Fibroblast of peridontal ligament (primary cell): ENCODE measurements at regions not wholly inside any gene's neighbourhood (a gene's known extent, or its start where the extent isn't known, plus 50 kb on each side); places are given as distances from the start of the nearest gene placed in this dataset.

Experiments
- DNase-seq: peaks from one replicate; pipeline ENCODE4 v3.0.0-alpha.2; 2010; ENCODE audit errors: extremely low read depth

DNA sequence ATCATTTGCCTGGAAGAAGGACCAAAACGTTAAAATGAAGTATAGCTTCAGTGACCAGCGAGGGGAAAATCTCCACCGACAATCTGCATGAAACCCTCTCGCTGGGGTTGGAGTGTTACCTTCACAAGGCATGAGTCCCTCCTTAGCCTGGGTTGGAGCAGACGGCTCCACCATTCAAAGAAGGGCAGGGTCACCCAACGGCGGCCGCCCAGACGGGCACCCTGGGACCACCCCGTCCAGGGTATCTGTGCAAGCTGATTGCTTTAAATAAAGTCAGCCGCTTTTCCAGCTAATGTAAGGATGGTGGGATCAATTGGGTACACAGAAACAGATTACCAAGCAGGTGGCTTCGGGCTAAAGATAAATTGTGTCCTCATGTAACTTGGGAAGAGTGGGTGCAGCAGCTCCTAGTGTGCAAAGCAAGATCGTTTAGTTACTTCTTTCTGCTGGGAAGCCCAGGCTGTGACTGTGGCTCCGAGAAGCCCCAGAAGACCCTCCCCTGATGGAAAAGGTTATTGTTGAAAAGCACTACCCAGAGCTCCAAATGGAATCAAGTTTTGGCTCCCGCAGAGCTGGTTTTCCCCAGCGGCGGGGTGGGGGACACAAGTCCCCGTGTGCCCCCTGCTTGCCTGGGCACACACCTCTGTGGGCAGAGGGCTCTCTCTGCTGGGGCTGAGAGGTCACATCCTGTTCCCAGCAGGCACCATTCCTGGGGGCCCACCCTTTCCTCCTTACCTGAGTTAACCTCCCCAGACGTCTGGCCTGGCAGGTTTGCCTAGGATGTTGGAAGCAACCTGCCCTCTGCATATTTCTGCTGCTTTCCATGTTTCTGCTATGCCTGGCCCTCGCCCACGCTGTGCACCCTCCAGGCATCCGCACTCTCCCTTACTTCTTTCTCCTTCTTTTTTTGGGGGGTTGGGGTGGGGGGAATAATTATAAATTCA is 318.6 kb upstream of the DIO3 start:
- DNase-seq = no peak

DNA sequence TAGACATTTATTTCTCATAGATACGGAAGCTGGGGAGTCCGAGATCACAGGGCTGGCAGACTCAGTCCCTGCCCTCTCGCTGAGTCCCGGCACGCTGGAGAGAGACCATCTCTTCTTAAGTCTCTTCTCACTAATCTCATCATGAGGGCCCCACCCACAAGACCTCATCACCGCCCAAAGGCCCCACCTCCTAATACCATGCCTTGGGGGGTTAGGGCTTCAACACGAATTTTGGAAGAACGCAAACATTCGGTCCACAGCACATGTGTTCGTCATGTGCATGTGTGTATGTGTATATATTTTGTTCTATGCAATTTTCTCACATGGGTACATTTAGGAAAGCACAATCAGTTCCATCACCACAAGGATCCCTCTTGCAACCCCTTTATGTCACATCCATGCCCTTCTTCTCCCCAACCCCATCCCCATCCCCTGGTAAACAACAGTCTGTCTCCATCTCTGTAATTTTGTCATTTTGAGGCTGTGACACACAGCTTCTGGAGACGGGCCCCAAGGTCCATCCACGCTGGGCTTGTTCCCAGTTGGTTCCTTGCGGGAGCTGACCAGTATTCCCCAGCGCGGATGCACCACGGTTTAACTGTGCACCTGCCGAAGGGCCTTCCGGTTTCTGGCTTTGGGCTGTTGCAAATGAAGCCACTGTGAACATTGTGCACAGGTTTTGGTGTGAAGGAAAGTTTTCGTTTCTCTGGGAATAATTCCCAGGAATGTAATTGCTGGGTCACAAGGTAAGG is 317.5 kb upstream of the DIO3 start:
- no peak for DNase-seq

DNA sequence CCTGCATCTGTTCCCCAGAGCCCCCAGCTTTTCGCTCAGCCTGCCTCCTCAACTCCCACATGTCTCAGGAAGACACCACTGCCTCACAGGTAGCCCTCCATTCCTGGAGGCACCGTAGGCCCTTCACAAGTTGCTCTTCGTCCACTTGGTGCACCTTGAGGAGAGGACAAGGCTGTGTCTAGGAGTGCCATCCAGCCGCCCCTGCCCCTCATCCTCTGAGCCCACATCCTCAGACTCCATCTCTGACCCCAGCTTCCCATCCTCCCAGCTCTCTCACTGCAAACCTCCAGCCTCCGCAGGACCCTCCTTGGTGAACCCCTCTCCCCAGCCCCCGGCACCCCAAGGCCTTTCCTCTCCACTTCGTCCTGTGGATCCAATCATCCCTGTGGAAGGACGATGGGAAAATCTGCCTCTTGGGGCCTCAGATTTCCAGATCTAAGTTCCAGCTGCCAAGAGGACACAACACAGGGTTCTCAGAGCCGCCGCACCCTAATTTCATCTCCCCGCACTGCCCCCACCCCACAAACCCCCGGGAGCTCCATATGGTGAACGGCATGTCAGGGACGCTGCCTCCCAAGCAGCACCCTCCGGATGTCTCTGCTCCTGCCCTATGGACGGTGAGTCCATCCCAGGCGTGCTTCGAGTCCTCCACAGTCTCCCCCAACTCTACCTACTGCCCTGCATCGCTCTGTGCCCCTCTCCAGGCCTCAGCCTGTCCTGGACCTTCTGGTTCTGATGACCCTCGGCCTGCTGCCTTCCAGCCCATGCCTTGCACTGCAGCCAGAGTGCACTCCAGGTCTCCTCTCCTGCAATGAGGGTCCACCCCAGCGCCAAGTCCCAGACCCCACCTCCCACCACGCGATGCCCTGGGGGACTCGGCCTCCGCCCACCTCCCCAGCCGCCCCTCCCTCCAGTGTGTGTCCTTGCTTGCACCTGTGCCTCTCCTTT is 314.1 kb upstream of the DIO3 start:
- no peak for DNase-seq

DNA sequence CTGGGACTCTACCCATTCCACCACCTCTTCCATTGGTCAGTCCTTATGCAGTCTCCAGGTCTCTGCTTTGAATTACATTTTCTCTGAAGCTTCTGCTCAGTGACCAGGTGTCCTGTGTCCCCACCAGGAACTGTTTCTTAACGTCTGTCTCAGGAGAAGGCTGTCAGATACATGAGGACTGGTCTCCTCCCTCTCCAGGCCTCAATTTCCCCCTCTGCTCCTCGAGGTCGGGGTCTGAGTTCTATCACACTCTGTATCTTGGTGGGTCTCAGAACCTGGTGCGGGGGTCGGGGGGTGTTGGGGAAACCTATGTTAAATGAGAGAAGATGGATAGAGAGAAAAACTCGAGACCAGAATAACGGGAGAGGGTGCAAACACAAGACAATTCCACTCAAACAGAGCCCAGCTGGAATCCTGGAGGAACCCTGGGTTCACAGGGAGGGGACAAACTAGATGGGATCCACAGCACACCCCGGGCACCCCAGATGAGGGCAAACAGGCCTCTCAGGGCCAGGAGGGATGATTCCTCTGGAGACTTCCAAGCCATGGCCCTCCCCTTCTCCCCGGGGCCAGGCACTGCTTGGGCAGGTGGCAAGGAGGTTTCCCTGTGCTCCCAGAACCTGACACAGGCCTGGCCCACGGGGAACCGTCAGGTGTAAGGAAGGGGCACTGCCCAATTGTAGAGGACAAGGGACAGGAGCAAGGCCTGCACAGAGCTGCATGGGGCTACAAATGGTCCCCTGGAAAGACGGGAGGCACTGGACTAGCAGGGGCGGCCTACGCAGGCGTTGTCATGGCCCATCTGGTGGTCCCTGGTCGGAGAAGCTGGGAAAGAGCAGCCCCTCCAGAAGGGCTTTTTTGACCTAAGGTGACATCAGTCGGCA is 313.2 kb upstream of the DIO3 start:
- DNase-seq = no peak

DNA sequence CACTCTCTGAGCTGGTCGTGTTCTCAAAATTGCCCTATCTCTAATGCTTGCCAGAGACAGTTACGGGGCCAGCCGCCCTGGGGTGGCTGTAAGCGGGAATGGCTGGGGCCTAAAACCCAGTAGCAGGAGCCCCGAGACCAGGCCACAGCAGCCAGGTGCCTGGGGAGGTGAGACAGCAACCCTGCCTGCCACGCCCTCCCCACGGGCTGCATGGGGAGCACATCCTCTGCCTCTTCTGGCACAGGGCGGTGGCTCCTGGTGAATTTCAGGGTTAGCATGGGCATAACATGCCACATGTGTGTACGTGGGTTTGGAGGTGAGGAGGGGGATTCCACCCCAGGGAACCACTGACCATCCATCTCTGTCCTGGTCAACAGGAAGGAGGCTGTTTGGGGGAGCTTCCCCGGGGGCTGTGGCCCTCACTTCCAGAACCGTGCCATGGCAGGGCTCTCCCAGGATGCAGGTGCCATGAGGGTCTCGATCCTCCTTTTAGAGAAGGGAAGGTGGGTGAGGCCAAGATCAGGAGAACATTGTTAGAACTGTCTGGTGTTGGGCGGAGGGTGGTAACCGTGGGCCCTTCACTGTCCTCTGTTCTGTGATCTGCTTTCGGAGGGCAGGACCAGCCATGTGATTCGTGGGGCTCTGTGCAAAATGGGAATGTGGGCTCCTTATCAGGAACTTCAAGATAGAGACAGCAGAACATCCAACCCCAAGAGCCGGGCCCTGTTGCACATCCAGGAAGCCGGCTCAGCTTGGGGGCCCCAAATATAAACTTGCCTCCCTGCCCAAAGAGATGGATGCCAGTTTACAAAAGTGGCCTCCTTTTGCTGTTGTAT is 312.2 kb upstream of the DIO3 start:
- no peak for DNase-seq

DNA sequence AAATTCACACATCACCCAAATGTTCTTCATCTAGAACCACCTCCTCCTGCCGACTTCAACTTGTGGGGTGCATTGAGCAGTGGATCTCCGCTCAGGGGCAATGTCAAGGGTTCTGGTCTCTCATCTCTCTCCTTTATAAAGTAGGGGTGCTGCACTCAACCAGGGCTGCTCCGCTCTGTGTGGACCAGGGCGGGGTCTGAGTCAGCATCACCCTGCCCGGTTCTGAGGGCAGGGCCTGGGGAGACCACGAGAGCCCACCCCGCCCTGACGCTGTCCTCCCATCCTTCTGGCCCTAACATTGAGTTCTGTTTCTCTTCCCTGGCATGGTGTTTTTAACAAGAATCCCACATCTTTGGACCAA is 311.6 kb upstream of the DIO3 start:
- DNase-seq = no peak

DNA sequence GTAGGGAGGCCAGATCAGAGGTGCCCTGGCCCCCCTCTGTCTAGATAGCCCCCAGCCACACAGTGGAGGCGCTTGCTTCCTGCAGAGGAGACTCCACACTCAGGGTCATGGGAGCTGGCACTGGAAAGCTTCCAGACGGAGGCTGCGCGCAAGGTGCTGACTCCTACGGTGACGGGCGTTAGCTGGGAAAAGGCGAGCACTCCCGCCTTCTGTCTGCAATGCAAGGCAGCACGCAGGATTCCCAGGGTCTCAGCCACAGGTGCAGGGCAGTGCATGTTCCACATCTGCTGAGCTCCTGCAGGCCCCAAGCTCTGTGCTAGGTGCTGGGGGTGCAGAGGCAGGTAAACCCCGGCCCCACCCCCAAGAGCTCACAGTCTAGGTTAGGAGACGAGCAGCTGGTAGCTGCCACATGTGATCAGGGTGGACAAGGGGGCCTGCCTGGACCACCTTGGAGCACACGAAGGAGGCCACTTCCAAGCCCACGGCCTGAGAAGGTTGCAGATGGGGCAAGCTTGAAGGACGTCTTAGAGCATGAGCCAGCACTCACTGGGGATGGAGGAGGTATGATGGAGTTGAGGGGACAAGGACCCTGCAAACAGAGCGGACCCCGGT is 310.9 kb upstream of the DIO3 start:
- no peak for DNase-seq

DNA sequence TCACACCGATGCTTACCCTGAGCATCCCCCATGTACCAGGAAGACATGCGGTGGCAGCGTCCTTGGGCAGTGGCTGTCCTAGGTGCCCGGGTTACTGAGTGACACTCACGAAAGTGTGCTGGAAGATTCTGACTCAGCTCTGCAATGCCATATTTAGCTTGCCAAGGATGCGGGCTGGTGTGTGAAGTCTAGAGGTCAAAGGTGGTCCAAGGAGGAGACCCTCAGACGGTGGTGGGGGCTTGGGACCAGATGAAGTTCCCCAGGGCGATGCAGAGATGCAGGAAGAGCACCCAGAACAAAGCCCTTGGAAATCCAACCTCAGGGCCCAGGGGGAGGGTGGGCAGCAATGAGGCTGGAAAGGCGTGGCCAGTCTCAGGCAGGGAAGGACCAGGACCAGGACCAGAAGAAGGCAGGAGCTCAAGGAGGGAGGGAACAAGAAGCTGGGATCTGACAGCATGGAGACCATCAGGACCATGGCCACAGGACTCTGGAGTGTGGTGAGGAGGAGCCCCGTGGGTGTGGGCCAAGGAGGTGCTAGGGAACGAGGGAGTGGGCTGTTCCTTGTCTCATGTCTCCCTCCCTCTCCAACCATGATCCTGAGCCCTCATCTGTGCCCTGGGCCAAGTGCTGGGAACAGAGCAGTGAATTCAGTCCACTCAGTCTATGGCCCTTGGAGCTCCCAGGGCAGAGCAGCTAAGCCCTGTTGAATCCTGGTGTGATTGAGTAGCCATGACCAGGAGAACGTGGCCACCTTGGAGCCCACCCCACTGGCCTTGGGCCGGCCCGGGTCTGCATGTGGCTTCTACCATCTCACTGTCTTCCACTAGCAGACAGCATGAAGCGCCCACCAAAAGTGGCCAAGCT is 310.1 kb upstream of the DIO3 start:
- no peak for DNase-seq

DNA sequence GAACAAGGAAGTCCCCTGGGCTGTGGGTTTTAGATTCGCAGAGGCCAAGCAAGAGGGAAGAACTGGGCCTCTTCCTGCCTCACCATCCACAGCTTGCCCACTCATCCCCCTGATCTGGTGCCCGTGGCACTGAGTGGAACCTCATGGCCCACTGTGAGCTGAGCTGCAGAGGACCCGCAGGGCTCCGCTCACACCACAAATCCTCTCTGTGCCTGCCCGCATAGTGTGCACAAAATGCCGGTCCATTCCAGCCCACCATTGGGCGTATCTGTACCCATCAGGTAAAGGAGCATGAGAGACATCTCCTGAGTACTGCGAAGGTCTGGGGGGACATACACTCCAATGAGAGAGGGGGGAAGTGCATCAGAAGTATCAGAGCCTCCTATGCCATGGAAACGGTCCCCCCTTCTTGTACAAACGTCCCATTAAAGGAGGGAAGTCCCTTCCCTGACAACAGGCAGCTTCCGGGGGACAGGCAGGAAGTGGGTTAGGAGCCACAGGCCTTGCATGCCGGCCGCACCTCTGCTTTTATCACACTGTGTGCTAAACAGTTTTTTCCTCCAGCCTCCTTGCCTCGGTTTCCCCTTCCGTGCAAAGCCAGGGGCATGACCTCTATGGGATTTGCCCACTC is 309.4 kb upstream of the DIO3 start:
- no peak for DNase-seq

DNA sequence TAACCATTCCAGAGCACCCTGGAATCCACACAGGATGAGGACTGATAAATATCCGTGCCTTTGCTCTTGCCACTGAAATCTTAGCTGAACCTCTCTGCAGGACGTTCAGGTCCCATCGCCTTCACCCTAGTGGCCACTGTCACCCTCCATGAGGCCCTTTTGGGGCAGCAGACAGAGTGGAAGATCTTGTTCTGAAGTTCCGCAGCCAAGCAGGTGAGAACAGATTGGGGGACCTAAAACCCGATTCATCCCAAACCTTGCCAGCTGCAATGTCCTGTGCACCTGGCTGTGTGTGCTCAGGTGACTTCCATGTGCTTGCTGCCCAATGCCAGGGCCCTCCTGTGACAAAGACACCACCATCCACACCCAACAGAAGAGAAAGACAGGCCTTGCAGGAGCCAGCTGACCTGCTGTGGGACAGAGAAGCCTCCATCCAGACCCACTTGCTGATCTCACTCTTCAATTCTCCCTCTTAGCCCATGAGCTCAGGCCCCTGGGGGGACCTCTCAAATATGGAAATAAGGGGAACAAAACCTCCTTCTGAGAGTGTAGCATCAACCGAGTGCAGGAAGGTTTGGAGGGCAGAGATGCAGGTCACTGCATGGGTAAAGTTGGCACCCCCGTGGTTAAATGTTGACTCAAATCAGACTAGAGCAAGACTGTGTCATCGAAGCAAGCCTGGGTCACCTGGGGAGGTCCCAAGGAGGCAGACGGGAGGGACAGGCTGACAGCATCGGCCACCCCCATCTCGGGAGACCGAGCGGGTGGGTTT is 308.7 kb upstream of the DIO3 start:
- DNase-seq = no peak

DNA sequence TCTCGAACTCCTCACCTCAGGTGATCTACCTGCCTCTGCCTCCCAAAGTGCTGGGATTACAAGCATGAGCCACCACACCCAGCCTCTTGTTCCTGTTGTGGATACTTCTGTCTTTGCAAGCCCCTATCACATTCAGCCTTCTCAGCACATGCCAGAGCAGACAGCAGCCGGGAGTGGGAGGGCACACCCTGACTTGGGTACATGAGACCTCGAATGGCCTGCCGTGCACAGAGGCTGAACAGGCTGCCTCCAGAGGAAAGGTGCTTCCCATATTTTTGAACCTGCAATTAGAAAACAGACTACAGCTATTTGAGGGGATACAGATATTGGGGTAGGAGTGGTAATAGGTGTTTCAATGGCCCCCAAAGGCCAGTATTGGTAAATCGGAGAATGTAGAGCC is 307.3 kb upstream of the DIO3 start:
- no peak for DNase-seq

DNA sequence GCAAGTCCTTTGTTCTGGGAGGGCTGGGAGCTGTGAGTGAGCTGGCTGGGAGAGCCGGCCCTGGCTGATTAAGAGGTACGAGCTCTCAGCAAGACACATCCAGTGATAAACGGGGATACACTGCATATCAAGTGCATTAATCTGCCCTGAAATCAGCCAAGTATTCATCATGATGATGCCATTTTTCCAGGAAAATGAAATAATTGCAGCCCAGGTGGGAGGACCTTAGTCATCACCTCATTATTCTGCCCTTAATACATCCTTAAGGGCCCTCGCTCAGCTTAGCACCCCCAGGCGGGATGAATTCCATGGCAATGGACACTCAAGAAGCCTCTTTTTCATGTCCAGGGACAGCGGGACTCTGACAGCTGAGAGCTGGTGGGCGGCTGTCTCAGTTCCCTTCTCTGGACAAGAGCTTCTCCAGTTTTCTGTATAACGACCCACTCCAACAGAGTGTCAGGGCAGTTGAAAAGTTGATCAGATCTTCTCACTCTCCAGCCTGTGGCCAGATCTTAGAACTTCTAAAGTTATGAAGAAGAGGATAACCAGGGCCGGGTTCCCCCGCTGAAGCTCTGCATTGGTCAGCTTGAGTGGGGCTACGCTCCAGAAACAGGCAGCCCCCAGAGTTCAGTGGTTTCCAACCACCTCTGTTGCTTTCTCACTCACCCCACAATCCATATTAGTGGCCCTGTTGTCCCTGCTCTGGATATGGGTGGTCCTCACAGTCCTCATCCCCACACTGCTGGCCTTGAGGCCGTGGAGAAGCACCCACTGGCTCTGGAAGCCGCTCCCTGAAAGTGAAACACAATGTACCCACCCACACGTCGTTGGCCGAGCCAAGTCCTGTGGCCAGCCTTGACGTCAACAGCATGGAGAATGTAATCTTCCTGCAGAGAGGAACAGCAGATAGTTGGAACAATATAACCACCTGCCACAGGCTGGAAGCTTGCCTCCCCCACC is 306.2 kb upstream of the DIO3 start:
- no peak for DNase-seq

DNA sequence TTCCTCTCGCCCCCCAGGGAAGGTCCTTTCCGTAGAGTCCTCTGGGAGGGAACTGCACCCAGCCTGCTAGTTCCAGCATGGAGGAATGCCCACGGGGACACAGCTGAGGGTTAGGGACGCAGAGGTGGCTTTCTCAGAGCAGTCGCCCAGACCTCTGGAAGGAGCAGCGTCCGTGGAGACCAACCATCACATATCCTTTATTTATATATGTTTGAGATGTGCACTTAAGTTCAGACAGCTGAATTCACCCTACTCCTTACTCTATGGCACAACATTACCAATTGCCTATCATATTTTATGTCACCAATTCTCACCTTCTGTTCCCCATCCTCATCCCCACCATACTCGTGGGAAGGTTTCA is 305.6 kb upstream of the DIO3 start:
- no peak for DNase-seq

DNA sequence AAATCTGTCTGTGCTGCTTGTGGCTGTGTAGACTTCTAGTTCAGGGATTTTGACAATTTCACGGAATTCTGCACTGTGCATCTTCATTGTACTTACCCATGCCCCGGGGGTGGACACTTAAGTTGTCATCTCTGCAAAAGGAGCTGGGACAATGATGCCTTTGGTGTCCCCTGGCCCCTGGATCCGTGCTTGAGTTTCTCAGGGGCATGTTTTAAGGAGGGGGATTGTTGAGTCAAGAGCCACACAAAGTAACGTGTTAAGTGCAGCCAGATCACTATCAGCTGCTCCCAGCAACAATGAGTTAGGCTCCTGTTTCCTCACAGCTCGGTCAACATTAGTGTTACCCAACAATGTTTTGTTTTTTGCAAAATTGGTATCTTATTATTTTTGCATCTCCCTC is 305.0 kb upstream of the DIO3 start:
- no peak for DNase-seq

DNA sequence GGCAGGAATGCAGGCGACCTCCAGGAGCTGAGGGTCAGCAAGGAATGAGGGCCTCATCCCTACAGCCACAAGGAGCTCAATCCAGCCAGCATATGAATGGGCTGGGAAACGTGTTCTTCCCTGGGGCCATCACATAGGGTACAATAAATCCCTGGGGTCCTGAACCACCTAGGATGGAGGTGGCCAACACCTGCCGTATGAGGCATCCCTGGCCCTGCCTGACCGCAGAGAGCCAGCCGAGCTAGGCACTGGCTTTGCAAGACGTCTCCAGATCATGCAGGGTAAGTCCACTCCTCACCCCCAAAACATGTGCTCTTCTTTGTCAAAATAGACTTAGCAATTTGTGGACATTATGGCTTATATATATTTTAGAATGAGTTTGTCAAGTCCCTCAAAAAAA is 303.7 kb upstream of the DIO3 start:
- no peak for DNase-seq

DNA sequence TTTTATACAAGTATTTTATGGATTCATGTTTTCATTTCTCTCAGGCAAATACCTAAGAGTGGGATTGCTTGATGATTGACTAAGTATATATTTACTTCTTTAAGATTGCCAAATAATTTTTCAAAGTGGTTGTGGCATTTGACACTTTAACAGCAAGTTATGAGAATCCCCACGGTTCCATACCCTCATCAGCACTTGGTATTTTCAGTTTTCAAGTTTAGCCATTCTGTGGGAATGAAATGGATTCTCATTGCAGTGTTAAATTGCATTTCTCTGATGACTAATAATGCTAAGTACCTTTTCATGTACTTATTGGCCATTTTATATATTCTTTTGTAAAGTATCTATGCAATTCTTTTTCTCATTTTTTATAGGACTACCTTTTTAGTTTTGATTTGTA is 301.5 kb upstream of the DIO3 start:
- DNase-seq = no peak
